GM19397 (cell line): ENCODE measurements at regions not wholly inside any gene's neighbourhood (a gene's known extent, or its start where the extent isn't known, plus 50 kb on each side); places are given as distances from the start of the nearest gene placed in this dataset.
"Not testable (repeated sequence)": the region's sequence is repeated elsewhere in the genome, so short reads cannot be mapped to it uniquely, and the experiment has no call there.

Experiments
- ATAC-seq: cut with Tn5 transposase; IDR thresholded peaks from one replicate; pipeline ENCODE4 v1.9.1; 2021; ENCODE audit warnings: mild to moderate bottlenecking, moderate library complexity; ENCODE audit not compliant: unreplicated experiment

- no peak for ATAC-seq
These were observed 288.0 kb upstream of the CHORDC1 start for GRCh38 chr11:90510839-90511238.

- no peak for ATAC-seq
These were observed 278.2 kb upstream of the CHORDC1 start for GRCh38 chr11:90500922-90501568.

GRCh38 chr11:90496722-90497121 is 273.9 kb upstream of the CHORDC1 start:
- no peak for ATAC-seq

GRCh38 chr11:90493379-90493778 is 270.5 kb upstream of the CHORDC1 start:
- no peak for ATAC-seq

GRCh38 chr11:90491466-90491865 is 268.6 kb upstream of the CHORDC1 start:
- no peak for ATAC-seq

GRCh38 chr11:90476442-90477007 is 253.7 kb upstream of the CHORDC1 start:
- no peak for ATAC-seq

GRCh38 chr11:90468923-90469322 is 246.1 kb upstream of the CHORDC1 start:
- no peak for ATAC-seq

GRCh38 chr11:90465553-90465952 is 242.7 kb upstream of the CHORDC1 start:
- no peak for ATAC-seq

GRCh38 chr11:90455347-90455920 is 232.6 kb upstream of the CHORDC1 start:
- not testable (repeated sequence) for ATAC-seq

- no peak for ATAC-seq
These were observed 230.7 kb upstream of the CHORDC1 start for GRCh38 chr11:90453525-90453924.

GRCh38 chr11:90449606-90450005 is 226.8 kb upstream of the CHORDC1 start:
- ATAC-seq, result no peak

- no peak for ATAC-seq
These were observed 225.4 kb upstream of the CHORDC1 start for GRCh38 chr11:90448256-90448655.

GRCh38 chr11:90447618-90448017 is 224.8 kb upstream of the CHORDC1 start:
- no peak for ATAC-seq

GRCh38 chr11:90446207-90446606 is 223.4 kb upstream of the CHORDC1 start:
- ATAC-seq, result no peak

GRCh38 chr11:90438069-90438468 is 215.2 kb upstream of the CHORDC1 start:
- ATAC-seq, result no peak

GRCh38 chr11:90434858-90435257 is 212.0 kb upstream of the CHORDC1 start:
- no peak for ATAC-seq

GRCh38 chr11:90428836-90429235 is 206.0 kb upstream of the CHORDC1 start:
- ATAC-seq, result no peak

GRCh38 chr11:90426442-90426841 is 203.6 kb upstream of the CHORDC1 start:
- ATAC-seq, result no peak

GRCh38 chr11:90423378-90423777 is 200.5 kb upstream of the CHORDC1 start:
- ATAC-seq, result no peak

GRCh38 chr11:90422787-90423186 is 199.9 kb upstream of the CHORDC1 start:
- ATAC-seq, result not testable (repeated sequence)

GRCh38 chr11:90414221-90414620 is 191.4 kb upstream of the CHORDC1 start:
- no peak for ATAC-seq

- ATAC-seq, result no peak
These were observed 184.5 kb upstream of the CHORDC1 start for GRCh38 chr11:90407350-90407749.

GRCh38 chr11:90392692-90393091 is 169.8 kb upstream of the CHORDC1 start:
- no peak for ATAC-seq
